GM18858 (cell line): ENCODE measurements at regions not wholly inside any gene's neighbourhood (a gene's known extent, or its start where the extent isn't known, plus 50 kb on each side); places are given as distances from the start of the nearest gene placed in this dataset.
"Not testable (repeated sequence)": the region's sequence is repeated elsewhere in the genome, so short reads cannot be mapped to it uniquely, and the experiment has no call there.

Source experiments
- ATAC-seq: cut with Tn5 transposase; IDR thresholded peaks from one replicate; pipeline ENCODE4 v1.9.1; 2021; ENCODE audit not compliant: unreplicated experiment

GRCh38 chr4:107562316-107562715 is 157.7 kb downstream of the PAPSS1 start:
- no peak for ATAC-seq

GRCh38 chr4:107561481-107561880 is 158.6 kb downstream of the PAPSS1 start:
- ATAC-seq = no peak

DNA sequence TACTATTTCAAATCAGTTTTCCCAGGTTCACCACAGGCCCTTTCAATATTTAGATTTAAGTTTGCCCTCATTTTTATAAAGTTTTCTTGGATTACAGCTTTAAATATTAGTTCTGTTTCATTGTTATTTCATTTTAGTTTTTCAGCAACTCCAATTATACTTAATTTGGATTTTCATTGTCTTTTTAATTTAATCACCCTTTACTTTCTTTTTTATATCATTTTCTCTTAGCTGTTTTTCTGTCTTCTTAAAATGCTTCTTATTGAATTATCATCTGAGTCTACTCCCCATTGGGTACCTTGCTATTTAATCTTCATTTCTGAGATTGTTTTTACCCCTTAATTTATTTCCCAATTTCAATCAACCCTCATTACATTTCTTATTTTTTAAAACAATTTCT is 160.4 kb downstream of the PAPSS1 start:
- no peak for ATAC-seq

GRCh38 chr4:107552306-107552705 is 167.7 kb downstream of the PAPSS1 start:
- ATAC-seq = no peak

DNA sequence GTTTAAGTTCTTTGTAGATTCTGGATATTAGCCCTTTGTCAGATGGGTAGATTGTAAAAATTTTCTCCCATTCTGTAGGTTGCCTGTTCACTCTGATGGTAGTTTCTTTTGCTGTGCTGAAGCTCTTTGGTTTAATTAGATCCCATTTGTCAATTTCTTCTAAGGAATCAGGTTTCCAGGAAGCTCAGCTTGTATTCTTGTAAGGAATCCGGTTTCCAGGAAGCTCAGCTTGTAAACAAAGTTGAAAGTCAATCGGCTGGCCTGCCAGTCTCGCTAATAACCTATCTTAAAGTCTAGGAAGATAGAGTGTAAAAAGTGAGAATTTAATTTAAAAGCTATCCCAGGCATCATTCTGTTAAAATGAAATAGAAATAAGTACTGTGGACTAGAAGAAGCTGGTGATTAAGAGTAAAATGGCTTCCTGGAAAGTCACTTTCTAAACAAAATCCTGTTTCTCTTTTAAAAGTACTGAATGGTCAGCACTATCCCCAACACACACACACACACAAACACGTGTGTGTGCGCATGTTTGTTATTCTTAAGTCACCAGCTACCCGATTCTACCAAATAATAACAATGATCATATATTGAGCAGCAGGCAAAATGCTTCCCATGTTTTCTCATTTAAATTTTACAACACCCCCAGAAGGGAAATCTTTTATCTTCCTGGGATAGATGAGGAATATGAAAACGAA is 171.7 kb downstream of the PAPSS1 start:
- ATAC-seq = no peak

DNA sequence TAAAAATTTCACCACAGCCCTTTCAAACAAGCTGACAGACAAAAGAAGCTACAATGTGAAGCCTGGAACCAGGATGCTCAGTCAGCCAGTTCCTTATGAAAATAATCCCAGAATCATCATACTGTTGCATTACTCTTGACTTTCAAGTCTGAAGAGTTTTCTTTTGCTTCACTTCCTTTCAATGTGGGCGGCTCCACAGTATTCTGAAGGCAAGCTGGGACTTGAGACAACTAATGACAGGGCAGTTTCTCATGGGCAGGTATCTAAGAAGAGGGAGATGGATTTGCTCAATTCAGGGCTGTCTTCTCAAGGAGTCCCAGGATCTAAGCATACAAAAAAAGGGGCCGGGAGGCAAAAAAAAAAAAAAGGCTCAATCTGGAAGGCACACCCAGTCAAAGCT is 173.4 kb downstream of the PAPSS1 start:
- ATAC-seq = no peak

GRCh38 chr4:107541511-107541910 is 178.5 kb downstream of the PAPSS1 start:
- no peak for ATAC-seq

GRCh38 chr4:107531927-107532326 is 188.1 kb downstream of the PAPSS1 start:
- no peak for ATAC-seq

DNA sequence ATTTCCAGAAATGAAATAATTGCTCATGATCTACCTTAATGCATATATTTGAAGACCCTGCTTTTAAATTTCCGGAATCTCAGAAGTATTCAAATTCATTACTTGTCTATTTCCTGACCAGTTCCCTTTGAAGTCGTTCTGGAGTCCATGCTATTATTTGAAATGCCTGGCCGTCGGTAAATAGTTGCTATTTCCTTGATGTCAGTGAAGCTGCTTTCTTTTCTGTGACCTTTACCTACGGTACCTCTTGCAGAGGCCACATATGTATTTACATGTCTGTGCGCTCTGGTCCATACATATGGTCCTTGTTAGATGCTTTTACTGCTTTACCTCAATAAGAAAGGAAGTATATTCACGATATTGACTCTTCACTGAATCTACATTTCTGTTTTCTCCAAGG is 199.7 kb downstream of the PAPSS1 start:
- ATAC-seq = no peak

DNA sequence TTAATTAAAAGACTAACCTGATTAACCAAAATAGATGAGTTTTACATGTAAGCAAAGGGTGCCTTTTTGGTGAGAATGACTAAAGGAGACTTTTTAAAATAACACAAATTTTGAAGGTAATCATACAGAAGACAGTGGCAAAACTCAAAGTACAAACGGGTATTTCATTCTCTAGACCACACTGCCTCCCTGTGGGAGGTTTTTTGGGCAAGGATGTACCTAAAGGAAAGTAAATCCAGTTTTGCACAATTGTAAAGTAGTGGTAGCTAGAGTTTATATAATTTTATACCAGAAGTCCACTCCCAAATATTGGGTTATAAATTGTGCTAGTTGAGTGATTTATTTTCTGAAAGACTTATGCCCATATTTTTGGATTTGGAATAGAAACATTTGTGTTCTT is 201.0 kb downstream of the PAPSS1 start:
- ATAC-seq = no peak

DNA sequence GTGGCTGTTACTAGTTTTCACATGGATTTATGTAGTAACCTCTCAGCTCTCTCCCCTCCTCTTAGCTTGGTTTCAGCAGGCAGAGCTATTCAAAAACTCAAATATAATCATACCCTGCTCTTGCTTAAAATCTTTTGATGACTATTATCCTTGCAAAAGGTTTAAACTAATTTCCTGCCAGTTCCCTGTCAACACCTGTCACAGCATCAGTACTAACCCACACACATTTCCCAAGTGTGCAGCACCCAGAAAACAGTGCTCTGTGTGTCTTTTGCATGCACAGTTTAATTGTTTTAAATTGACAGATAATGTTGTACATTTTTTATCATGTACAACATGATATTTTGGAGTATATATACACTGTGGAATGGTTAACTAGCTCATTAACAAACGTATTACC is 202.0 kb downstream of the PAPSS1 start:
- no peak for ATAC-seq

GRCh38 chr4:107512549-107512948 is 207.5 kb downstream of the PAPSS1 start:
- no peak for ATAC-seq

DNA sequence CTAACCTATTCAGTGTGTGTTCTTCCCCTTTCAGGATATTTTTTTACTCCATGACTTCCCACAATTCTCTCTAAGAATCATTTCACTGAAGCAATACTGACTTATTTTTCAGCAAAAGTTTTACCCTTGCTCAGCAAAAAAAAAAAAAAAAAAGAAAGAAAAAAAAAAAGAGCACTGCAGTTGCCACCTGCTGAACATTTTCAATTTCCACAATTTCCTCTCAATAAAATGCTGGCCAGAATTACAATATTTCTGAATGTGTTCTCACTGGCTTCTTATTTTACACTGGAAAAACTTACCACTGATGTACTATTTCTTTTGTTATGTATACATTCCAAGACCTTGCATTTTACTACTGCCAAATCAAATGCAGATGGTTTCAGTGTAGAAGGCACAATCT is 210.4 kb downstream of the PAPSS1 start:
- no peak for ATAC-seq

DNA sequence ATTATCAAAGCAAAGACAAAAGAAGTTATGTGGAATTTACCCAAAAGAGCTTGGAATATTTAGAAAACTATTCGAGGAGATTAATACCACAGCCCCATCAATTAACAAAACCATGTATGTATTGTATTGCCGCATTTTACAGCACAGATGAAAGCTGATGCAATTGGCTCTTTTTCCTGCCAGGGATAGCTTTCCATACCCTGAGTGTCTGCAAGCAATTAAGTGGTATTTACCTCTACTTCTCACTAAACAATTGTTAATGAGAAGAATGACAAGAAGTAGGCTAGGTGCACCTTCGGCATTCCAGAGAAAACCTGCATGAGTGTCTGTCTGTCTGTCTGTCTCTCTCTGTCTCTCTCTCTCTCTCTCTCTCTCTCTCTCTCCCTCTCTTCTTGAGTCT is 219.5 kb downstream of the PAPSS1 start:
- no peak for ATAC-seq

DNA sequence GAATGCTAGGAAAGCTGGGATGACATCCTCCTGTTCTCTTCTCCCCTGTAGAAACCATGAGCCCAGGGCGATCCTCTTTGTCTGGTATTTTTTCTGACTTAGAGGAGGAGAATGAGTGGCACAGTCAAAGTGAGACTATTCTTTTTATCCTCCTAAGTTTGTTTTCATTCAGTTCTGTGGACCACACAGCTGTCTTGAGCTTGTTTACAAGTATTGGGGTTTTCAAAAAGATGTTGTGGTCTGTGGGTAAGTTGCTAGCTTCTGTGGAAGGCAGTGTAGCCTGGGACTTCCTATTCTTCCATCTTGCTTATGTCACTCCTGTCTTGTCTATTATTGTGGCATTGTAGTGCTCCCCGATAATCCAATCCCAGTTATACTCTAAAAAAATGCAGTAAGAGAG is 223.0 kb downstream of the PAPSS1 start:
- no peak for ATAC-seq

DNA sequence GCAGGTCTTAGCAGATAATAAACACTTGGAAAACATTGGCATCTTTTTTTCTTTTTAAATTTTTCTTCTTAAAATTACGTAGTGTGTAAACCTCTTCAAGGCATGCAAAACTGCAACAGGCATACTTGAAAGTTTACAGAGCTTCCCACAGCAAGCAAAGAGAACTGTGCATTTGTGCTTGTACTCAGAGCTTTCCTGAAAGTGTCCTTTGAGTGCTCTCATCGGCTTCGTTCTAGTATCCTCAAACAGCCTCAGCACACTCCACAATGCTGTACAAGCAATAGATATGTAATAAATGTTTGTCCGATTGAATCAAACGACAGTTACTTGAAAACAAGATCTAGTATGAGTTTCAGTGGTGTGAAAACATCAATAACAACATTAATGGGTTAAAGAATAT is 227.5 kb downstream of the PAPSS1 start:
- no peak for ATAC-seq

GRCh38 chr4:107490116-107490515 is 229.9 kb downstream of the PAPSS1 start:
- no peak for ATAC-seq

- ATAC-seq = not testable (repeated sequence)
These were observed 236.4 kb downstream of the PAPSS1 start for GRCh38 chr4:107483621-107484020.

DNA sequence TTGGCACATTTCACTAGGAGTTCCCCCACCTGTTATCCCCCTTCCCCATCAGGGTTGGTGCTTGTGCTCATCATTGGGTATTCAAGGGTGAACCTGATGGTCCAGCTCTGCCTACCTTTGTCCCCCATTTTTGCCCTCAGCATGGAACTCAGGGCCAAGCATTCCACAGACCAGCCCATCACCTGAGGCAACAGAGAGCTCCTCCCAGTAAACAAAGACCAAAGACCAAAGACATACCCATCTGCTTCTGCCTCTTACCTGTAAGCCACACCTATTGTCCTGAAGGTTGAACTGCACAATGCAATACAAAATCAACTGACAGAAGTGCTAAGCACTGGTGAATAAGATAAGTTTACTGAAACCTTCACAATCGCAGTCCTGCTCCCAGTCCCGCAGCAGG is 237.5 kb downstream of the PAPSS1 start:
- no peak for ATAC-seq

GRCh38 chr4:107478327-107478980 is 241.6 kb downstream of the PAPSS1 start:
- no peak for ATAC-seq

GRCh38 chr4:107473126-107473525 is 246.9 kb downstream of the PAPSS1 start:
- ATAC-seq = no peak

- no peak for ATAC-seq
These were observed 247.6 kb downstream of the PAPSS1 start for GRCh38 chr4:107472265-107472948.
